ENCODE measurements at regions not wholly inside any gene's neighbourhood (a gene's known extent, or its start where the extent isn't known, plus 50 kb on each side); places are given as distances from the start of the nearest gene placed in this dataset.

GRCh38 chr16:85274924-85275323 lies 162.7 kb upstream of the CIBAR2 start:
- TF ChIP-seq, protein P1, sequence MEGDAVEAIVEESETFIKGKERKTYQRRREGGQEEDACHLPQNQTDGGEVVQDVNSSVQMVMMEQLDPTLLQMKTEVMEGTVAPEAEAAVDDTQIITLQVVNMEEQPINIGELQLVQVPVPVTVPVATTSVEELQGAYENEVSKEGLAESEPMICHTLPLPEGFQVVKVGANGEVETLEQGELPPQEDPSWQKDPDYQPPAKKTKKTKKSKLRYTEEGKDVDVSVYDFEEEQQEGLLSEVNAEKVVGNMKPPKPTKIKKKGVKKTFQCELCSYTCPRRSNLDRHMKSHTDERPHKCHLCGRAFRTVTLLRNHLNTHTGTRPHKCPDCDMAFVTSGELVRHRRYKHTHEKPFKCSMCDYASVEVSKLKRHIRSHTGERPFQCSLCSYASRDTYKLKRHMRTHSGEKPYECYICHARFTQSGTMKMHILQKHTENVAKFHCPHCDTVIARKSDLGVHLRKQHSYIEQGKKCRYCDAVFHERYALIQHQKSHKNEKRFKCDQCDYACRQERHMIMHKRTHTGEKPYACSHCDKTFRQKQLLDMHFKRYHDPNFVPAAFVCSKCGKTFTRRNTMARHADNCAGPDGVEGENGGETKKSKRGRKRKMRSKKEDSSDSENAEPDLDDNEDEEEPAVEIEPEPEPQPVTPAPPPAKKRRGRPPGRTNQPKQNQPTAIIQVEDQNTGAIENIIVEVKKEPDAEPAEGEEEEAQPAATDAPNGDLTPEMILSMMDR (IDR thresholded peaks at IDR 0.05; ENCODE audit: unreplicated experiment in 3 of 3), result no peak
- H3K4me3 Mint-ChIP-seq, result no peak overlapping the region
- no peak overlapping the region for H3K27ac Mint-ChIP-seq
- H3K27me3 Mint-ChIP-seq (ENCODE audit: low read depth), result peaks cover 12% of the 10 kb centered on the region
- peaks cover 44% of the 10 kb centered on the region for H3K4me1 Mint-ChIP-seq
- no peaks in the 10 kb centered on the region for H3K36me3 Mint-ChIP-seq (ENCODE audit: low read depth)
- no peaks in the 10 kb centered on the region for H3K9me3 Mint-ChIP-seq

GRCh38 chr16:85275533-85276249 lies 163.4 kb upstream of the CIBAR2 start:
- TF ChIP-seq, protein P1 (IDR thresholded peaks at IDR 0.05; ENCODE audit: unreplicated experiment in 3 of 3), result peak; percentile 92 to 96 (median 93)
- Mint-ChIP-seq H3K36me3 (ENCODE audit: low read depth) (no peaks in the 10 kb centered on the region), H3K27ac (no peak overlapping the region), H3K9me3 (no peaks in the 10 kb centered on the region), H3K4me1 (peaks cover 41% of the 10 kb centered on the region), H3K4me3 (no peak overlapping the region), H3K27me3 (ENCODE audit: low read depth) (peaks cover 9% of the 10 kb centered on the region)

GRCh38 chr16:85276258-85276657 lies 164.0 kb upstream of the CIBAR2 start:
- no peaks in the 10 kb centered on the region for H3K36me3 Mint-ChIP-seq (ENCODE audit: low read depth)
- no peaks in the 10 kb centered on the region for H3K9me3 Mint-ChIP-seq
- TF ChIP-seq, protein P1 (IDR thresholded peaks at IDR 0.05; ENCODE audit: unreplicated experiment in 3 of 3), result no peak
- no peak overlapping the region for H3K4me3 Mint-ChIP-seq
- H3K4me1 Mint-ChIP-seq, result peaks cover 37% of the 10 kb centered on the region
- peaks cover 9% of the 10 kb centered on the region for H3K27me3 Mint-ChIP-seq (ENCODE audit: low read depth)
- H3K27ac Mint-ChIP-seq, result no peak overlapping the region

- H3K27me3 Mint-ChIP-seq (ENCODE audit: low read depth), result peaks cover 9% of the 10 kb centered on the region
- H3K27ac Mint-ChIP-seq, result no peak overlapping the region
- no peaks in the 10 kb centered on the region for H3K36me3 Mint-ChIP-seq (ENCODE audit: low read depth)
- TF ChIP-seq, protein P1 (IDR thresholded peaks at IDR 0.05; ENCODE audit: unreplicated experiment in 3 of 3), result no peak
- no peak overlapping the region for H3K4me3 Mint-ChIP-seq
- H3K4me1 Mint-ChIP-seq, result peaks cover 34% of the 10 kb centered on the region
- no peaks in the 10 kb centered on the region for H3K9me3 Mint-ChIP-seq
Measured at GRCh38 chr16:85276721-85277120, 164.4 kb upstream of the CIBAR2 start.

DNA sequence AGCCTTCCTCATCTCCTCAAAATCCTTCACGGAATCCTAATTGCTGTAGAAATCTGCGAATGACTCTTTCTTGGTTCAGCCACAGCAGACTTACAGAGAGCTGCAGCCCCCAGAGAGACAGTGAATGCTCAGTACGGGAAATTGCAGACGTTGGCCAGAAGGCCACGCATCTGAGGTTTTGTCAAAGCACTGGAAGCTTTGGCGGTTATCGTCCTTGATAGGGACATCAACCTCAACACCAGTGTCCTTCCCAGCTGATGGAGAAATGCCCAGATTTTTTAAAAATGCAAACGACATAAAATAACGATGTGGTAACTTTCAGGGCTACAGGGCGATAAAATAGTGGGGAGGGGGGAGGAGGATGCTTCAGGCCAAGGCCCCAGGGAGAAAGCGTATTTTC lies 166.6 kb upstream of the CIBAR2 start:
- Mint-ChIP-seq H3K4me3 (peak overlapping the region in 1 of 3 experiments; percentile 13), H3K27me3 (ENCODE audit: low read depth) (peaks cover 9% of the 10 kb centered on the region), H3K9me3 (no peaks in the 10 kb centered on the region), H3K36me3 (ENCODE audit: low read depth) (no peaks in the 10 kb centered on the region), H3K4me1 (peaks cover 37% of the 10 kb centered on the region), H3K27ac (peak overlapping the region; percentile 9 to 65 (median 64))
- TF ChIP-seq, protein P1 (IDR thresholded peaks at IDR 0.05; ENCODE audit: unreplicated experiment in 3 of 3), result no peak

GRCh38 chr16:85279402-85279801 lies 167.1 kb upstream of the CIBAR2 start:
- H3K27me3 Mint-ChIP-seq (ENCODE audit: low read depth), result peaks cover 9% of the 10 kb centered on the region

More at GRCh38 chr16:85279402-85279801, 167.1 kb upstream of the CIBAR2 start:
- H3K27ac Mint-ChIP-seq, result peak overlapping the region in 2 of 3 experiments; percentile 58 to 80
- H3K4me1 Mint-ChIP-seq, result peaks cover 43% of the 10 kb centered on the region
- no peaks in the 10 kb centered on the region for H3K36me3 Mint-ChIP-seq (ENCODE audit: low read depth)
- no peaks in the 10 kb centered on the region for H3K9me3 Mint-ChIP-seq
- TF ChIP-seq, protein P1 (IDR thresholded peaks at IDR 0.05; ENCODE audit: unreplicated experiment in 3 of 3), result no peak
- H3K4me3 Mint-ChIP-seq, result peak overlapping the region in 1 of 3 experiments; percentile 32

Measured in nephron (organoid).